ENCODE measurements at regions not wholly inside any gene's neighbourhood (a gene's known extent, or its start where the extent isn't known, plus 50 kb on each side); places are given as distances from the start of the nearest gene placed in this dataset.

DNA sequence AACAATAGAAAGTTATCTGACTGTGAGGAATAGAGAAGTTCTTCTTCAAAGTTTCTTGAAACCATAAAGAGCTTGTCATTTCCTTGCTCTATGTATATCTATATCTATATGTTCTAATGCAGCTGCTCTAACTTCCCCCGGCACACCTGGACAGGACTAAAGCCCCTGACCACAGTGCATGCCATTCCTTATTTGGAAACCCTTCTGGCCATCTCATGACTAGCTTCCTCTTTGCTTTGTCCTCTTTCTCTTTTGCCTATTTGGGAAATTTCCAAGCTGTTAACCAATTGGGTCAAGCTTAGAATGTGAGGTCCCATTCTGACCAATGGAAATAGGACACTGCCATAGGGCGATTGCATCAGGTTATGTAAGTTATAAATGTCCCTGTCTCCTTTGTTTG lies 1481.1 kb downstream of the STIM2 start:
- TF ChIP-seq, protein P1, sequence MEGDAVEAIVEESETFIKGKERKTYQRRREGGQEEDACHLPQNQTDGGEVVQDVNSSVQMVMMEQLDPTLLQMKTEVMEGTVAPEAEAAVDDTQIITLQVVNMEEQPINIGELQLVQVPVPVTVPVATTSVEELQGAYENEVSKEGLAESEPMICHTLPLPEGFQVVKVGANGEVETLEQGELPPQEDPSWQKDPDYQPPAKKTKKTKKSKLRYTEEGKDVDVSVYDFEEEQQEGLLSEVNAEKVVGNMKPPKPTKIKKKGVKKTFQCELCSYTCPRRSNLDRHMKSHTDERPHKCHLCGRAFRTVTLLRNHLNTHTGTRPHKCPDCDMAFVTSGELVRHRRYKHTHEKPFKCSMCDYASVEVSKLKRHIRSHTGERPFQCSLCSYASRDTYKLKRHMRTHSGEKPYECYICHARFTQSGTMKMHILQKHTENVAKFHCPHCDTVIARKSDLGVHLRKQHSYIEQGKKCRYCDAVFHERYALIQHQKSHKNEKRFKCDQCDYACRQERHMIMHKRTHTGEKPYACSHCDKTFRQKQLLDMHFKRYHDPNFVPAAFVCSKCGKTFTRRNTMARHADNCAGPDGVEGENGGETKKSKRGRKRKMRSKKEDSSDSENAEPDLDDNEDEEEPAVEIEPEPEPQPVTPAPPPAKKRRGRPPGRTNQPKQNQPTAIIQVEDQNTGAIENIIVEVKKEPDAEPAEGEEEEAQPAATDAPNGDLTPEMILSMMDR (IDR thresholded peaks at IDR 0.05; ENCODE audit: low read depth, low read length) = no peak
- DNase-seq (ENCODE audit: low read depth in 2 of 2) = no peak
- no peak overlapping the region for H3K4me3 ChIP-seq (replicated peaks in 1 of 2; ENCODE audit: low read depth in 2 of 2, low read length in 2 of 2)

- peak; percentile 17 to 61 for DNase-seq (ENCODE audit: low read depth in 2 of 2)
- TF ChIP-seq, protein P1 (IDR thresholded peaks at IDR 0.05; ENCODE audit: low read depth, low read length) = peak; percentile 3
- no peak overlapping the region for H3K4me3 ChIP-seq (replicated peaks in 1 of 2; ENCODE audit: low read depth in 2 of 2, low read length in 2 of 2)
These were observed 1489.8 kb downstream of the STIM2 start for GRCh38 chr4:28350485-28350884.

DNA sequence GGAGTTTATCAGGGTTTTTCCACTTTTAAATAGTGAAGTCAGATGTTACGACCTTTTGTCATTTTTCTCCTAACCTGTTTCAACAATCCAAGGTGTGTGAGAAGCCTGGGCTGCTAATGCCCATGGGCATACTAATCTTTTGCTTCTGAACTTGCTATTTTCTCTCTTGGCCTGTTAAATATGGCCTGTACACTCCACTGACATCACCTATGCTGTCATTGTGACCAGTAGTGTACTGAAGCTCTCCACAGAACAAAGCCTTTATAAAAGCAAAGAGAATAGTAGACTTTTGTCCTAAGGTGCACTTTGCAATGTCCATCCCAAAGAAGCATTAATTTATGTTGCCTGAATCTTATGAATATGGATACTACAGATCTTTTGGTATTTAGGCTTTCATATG lies 1490.5 kb downstream of the STIM2 start:
- TF ChIP-seq, protein P1 (IDR thresholded peaks at IDR 0.05; ENCODE audit: low read depth, low read length) = no peak
- H3K4me3 ChIP-seq (replicated peaks in 1 of 2; ENCODE audit: low read depth in 2 of 2, low read length in 2 of 2) = no peak overlapping the region
- DNase-seq (ENCODE audit: low read depth in 2 of 2) = no peak

DNA sequence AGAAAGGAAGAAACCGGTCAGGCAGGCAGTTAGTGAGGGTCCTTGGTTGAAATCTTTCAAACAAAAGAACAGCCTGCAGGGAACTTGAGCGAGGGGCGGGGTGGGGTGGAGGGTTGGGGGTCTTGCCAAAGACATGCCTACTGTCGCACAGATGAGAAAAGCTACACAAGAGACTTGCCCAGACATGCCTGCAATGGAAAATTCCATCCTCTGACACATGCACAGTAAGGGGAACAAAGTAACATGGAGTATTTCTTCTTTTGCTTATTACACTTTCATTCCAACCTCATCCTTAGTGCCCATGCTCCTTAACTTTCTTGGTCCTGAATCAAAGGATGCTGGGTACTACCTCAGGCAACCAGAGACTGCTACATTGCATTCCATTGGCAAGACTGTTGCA lies 1491.2 kb downstream of the STIM2 start:
- DNase-seq (ENCODE audit: low read depth in 2 of 2) = no peak
- H3K4me3 ChIP-seq (replicated peaks in 1 of 2; ENCODE audit: low read depth in 2 of 2, low read length in 2 of 2) = no peak overlapping the region
- TF ChIP-seq, protein P1 (IDR thresholded peaks at IDR 0.05; ENCODE audit: low read depth, low read length) = no peak

DNA sequence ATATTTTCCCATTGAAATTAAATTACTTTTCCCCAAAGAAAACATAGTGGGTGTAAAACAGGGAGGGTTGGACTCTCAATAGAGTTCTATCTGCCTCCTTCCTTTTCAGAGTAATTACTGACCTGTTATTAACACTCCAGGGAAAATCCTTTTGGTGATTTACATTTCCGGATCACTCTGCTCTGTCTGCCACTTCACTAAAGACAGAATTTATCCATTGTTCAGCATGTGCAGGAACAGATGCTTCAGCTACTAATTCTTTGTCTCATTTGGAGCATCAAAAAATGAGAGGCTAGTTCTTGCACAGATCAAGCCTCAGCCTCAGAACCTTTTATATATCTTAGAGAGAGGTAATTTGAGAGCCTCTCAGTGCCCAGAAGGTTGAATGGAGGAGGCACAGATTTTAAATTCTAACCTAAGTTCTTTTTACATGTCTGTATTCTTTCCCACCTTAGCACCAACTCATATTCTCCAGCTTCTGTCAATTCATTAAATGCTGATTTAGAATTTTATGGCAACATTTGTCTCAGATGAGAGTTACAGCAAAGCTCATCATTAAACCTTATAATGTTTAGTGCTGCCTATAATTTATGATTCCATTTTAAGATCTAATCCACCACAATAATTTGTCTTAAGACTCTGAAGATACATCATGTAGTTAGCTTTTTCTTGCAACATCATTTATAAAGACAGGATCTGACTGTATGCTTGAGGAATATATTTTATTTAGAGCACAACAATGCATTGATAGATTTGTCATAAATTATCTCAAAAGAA lies 1494.4 kb downstream of the STIM2 start:
- TF ChIP-seq, protein P1 (IDR thresholded peaks at IDR 0.05; ENCODE audit: low read depth, low read length) = no peak
- DNase-seq (ENCODE audit: low read depth in 2 of 2) = no peak
- no peak overlapping the region for H3K4me3 ChIP-seq (replicated peaks in 1 of 2; ENCODE audit: low read depth in 2 of 2, low read length in 2 of 2)

DNA sequence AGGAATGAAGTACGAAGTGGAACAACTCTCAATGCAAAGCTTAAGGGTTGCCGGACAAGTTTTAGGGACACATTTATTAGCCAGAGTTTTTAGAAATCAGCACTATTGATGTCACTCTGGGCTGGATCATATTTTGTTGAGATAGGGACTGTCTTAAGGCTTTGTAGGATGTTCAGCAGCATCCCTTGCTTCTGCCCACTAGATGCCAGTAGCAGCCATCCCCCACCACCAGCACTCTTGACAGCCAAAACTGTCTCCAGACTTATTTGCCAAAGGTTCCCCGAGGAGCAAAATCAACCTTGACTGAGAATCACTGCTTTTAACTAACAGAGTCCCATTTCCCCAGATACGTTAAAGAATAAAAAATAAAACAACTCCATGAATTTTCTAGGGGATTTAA lies 1497.3 kb downstream of the STIM2 start:
- TF ChIP-seq, protein P1 (IDR thresholded peaks at IDR 0.05; ENCODE audit: low read depth, low read length) = peak; percentile 62
- DNase-seq (ENCODE audit: low read depth in 2 of 2) = peak; percentile 37 to 71
- no peak overlapping the region for H3K4me3 ChIP-seq (replicated peaks in 1 of 2; ENCODE audit: low read depth in 2 of 2, low read length in 2 of 2)

- TF ChIP-seq, protein P1 (IDR thresholded peaks at IDR 0.05; ENCODE audit: low read depth, low read length) = no peak
- DNase-seq (ENCODE audit: low read depth in 2 of 2) = no peak
- no peak overlapping the region for H3K4me3 ChIP-seq (replicated peaks in 1 of 2; ENCODE audit: low read depth in 2 of 2, low read length in 2 of 2)
These were observed 1498.0 kb downstream of the STIM2 start for GRCh38 chr4:28358606-28359005.

All from cardiac fibroblast (primary cell).